ENCODE measurements at regions not wholly inside any gene's neighbourhood (a gene's known extent, or its start where the extent isn't known, plus 50 kb on each side); places are given as distances from the start of the nearest gene placed in this dataset.

GRCh38 chr6:149235130-149235561 lies 82.4 kb upstream of the TAB2 start:
- TF ChIP-seq POLR2A (IDR thresholded peaks at IDR 0.05): no peak
- no peak for TF ChIP-seq CTCF (IDR thresholded peaks at IDR 0.05)

All from thyroid gland (tissue), 4 donors.